H9 (cell line): ENCODE measurements at regions not wholly inside any gene's neighbourhood (a gene's known extent, or its start where the extent isn't known, plus 50 kb on each side); places are given as distances from the start of the nearest gene placed in this dataset.

Source experiments
- DNase-seq: peaks from one replicate; pipeline ENCODE4 v3.0.0-alpha.2; 2017
- H2AFZ ChIP-seq: one replicate; pipeline ENCODE4 v1.6.1; 2013; ENCODE audit warnings: mild to moderate bottlenecking, low read length, control low read depth, moderate library complexity
- H2AK5ac ChIP-seq: 2 replicates; pipeline ENCODE4 v1.6.1; 2013; ENCODE audit warnings: low read length, control low read depth, mixed read lengths; ENCODE audit not compliant: insufficient read length
- H2BK120ac ChIP-seq: one replicate; pipeline ENCODE4 v1.6.1; 2013; ENCODE audit warnings: low read depth, mild to moderate bottlenecking, low read length, control low read depth, inconsistent platforms; ENCODE audit not compliant: poor library complexity, severe bottlenecking
- H2BK12ac ChIP-seq: 2 replicates; pipeline ENCODE4 v1.6.1; 2013; ENCODE audit warnings: low read length, control low read depth, mixed read lengths, low read depth; ENCODE audit not compliant: insufficient read length
- H2BK15ac ChIP-seq: 2 replicates; pipeline ENCODE4 v1.6.1; 2013; ENCODE audit warnings: low read depth, low read length, control low read depth
- H2BK20ac ChIP-seq: one replicate; pipeline ENCODE4 v1.6.1; 2013; ENCODE audit warnings: low read depth, mild to moderate bottlenecking, low read length, control low read depth, inconsistent platforms; ENCODE audit not compliant: poor library complexity, severe bottlenecking
- H2BK5ac ChIP-seq: 2 replicates; pipeline ENCODE4 v1.6.1; 2013; ENCODE audit warnings: low read length, control low read depth, mixed read lengths; ENCODE audit not compliant: insufficient read length
- H3K14ac ChIP-seq: 2 replicates; pipeline ENCODE4 v1.6.1; 2013; ENCODE audit warnings: low read length, control low read depth; ENCODE audit not compliant: insufficient read depth
- H3K18ac ChIP-seq: 2 replicates; pipeline ENCODE4 v1.6.1; 2013; ENCODE audit warnings: low read depth, mild to moderate bottlenecking, mixed read lengths, low read length, control low read depth; ENCODE audit not compliant: insufficient read length
- H3K23ac ChIP-seq: 2 replicates; pipeline ENCODE4 v1.6.1; 2013; ENCODE audit warnings: low read length, control low read depth, mixed read lengths, low read depth; ENCODE audit not compliant: insufficient read length
- H3K23me2 ChIP-seq: 2 replicates; pipeline ENCODE4 v1.6.1; 2013; ENCODE audit warnings: low read depth, mild to moderate bottlenecking, mixed read lengths, low read length, control low read depth; ENCODE audit not compliant: insufficient read length, poor library complexity, severe bottlenecking
- H3K27ac ChIP-seq: 2 replicates; pipeline ENCODE4 v1.5.1; 2013; ENCODE audit warnings: low read length, control low read depth, mixed read lengths, low read depth; ENCODE audit not compliant: insufficient read length
- H3K27me3 ChIP-seq: 2 replicates; pipeline ENCODE4 v1.6.1; 2013; ENCODE audit warnings: low read length, control low read depth, inconsistent platforms; ENCODE audit not compliant: insufficient read depth
- H3K4ac ChIP-seq: 2 replicates; pipeline ENCODE4 v1.6.1; 2013; ENCODE audit warnings: low read depth, mild to moderate bottlenecking, control low read depth, inconsistent platforms, low read length, moderate library complexity
- H3K4me1 ChIP-seq: 2 replicates; pipeline ENCODE4 v1.6.1; 2013; ENCODE audit warnings: low read length, control low read depth, inconsistent platforms; ENCODE audit not compliant: insufficient read depth
- H3K4me2 ChIP-seq: 2 replicates; pipeline ENCODE4 v1.6.1; 2013; ENCODE audit warnings: low read length, control low read depth, mixed read lengths; ENCODE audit not compliant: insufficient read length, insufficient read depth
- H3K56ac ChIP-seq: 2 replicates; pipeline ENCODE4 v1.6.1; 2013; ENCODE audit warnings: low read depth, mild to moderate bottlenecking, mixed read lengths, low read length, control low read depth; ENCODE audit not compliant: insufficient read length
- H3K79me1 ChIP-seq: 2 replicates; pipeline ENCODE4 v1.6.1; 2013; ENCODE audit warnings: low read depth, mild to moderate bottlenecking, moderate library complexity, low read length, control low read depth, inconsistent platforms; ENCODE audit not compliant: insufficient read depth, poor library complexity, severe bottlenecking
- H3K79me2 ChIP-seq: 2 replicates; pipeline ENCODE4 v1.6.1; 2013; ENCODE audit warnings: low read length, control low read depth, inconsistent platforms; ENCODE audit not compliant: insufficient read depth
- H3K9ac ChIP-seq: 2 replicates; pipeline ENCODE4 v1.6.1; 2013; ENCODE audit warnings: low read length, control low read depth, mixed read lengths; ENCODE audit not compliant: insufficient read length; ENCODE audit errors: extremely low read depth
- H3K9me3 ChIP-seq: one replicate; pipeline ENCODE4 v1.6.1; 2013; ENCODE audit warnings: low read depth, low read length, inconsistent platforms; ENCODE audit not compliant: control insufficient read depth
- H3T11ph ChIP-seq: one replicate; pipeline ENCODE4 v1.6.1; 2013; ENCODE audit warnings: mild to moderate bottlenecking, low read length, control low read depth, inconsistent platforms
- H4K20me1 ChIP-seq: one replicate; pipeline ENCODE4 v1.6.1; 2013; ENCODE audit not compliant: control insufficient read depth, insufficient read length, insufficient read depth
- H4K5ac ChIP-seq: 2 replicates; pipeline ENCODE4 v1.6.1; 2013; ENCODE audit warnings: low read depth, mild to moderate bottlenecking, mixed read lengths, low read length, control low read depth; ENCODE audit not compliant: insufficient read length
- H4K8ac ChIP-seq: replicated peaks from 2 replicates; pipeline ENCODE4 v1.6.1; 2013; ENCODE audit warnings: low read length, control low read depth, mixed read lengths, low read depth; ENCODE audit not compliant: insufficient read length
- H4K91ac ChIP-seq: 2 replicates; pipeline ENCODE4 v1.6.1; 2013; ENCODE audit warnings: low read depth, mild to moderate bottlenecking, moderate library complexity, mixed read lengths, low read length, control low read depth; ENCODE audit not compliant: insufficient read length
- H3K27ac Mint-ChIP-seq, 3 experiments: 2 replicates in 2 of 3; 3 replicates in 1 of 3; pipeline ENCODE4 v1.8.0; 2020 to 2021; ENCODE audit warnings: mixed read lengths in 3 of 3, mild to moderate bottlenecking in 1 of 3, moderate library complexity in 1 of 3
- H3K27me3 Mint-ChIP-seq: 2 replicates; pipeline ENCODE4 v1.8.0; 2021; ENCODE audit warnings: low read depth, mild to moderate bottlenecking, moderate library complexity, mixed read lengths
- H3K36me3 Mint-ChIP-seq, 3 experiments: 2 replicates in 2 of 3; 3 replicates in 1 of 3; pipeline ENCODE4 v1.8.0; 2020 to 2021; ENCODE audit warnings: low read depth in 3 of 3, mixed read lengths in 3 of 3; ENCODE audit not compliant: insufficient read depth in 1 of 3
- H3K4me1 Mint-ChIP-seq, 2 experiments: 2 replicates each; pipeline ENCODE4 v1.8.0; 2020; ENCODE audit warnings: mixed read lengths in 2 of 2
- H3K4me3 Mint-ChIP-seq, 2 experiments: 2 replicates in 1 of 2; 3 replicates in 1 of 2; pipeline ENCODE4 v1.8.0; 2020 to 2021; ENCODE audit warnings: mild to moderate bottlenecking in 2 of 2, mixed read lengths in 2 of 2, moderate library complexity in 1 of 2
- H3K9me3 Mint-ChIP-seq, 2 experiments: 2 replicates in 1 of 2; 3 replicates in 1 of 2; pipeline ENCODE4 v1.8.0; 2020; ENCODE audit warnings: mild to moderate bottlenecking in 2 of 2, mixed read lengths in 2 of 2, moderate library complexity in 1 of 2
- CTCF ChIP-seq: fragments of 200-600 bp; sonication (generic); conservative IDR thresholded peaks from 3 replicates; pipeline ENCODE4 v1.8.0; 2021; ENCODE audit warnings: antibody characterized with exemption, mild to moderate bottlenecking
- WGBS: extraction: QIAGEN DNeasy Blood & Tissue Kit; methylation state at CpG from one replicate; pipeline ENCODE4 v1.1.7; 2013; ENCODE audit warnings: missing lambda C conversion rate, low lambda C conversion rate, mixed read lengths; ENCODE audit not compliant: insufficient read length; ENCODE audit errors: extremely low coverage; 5-methylcytosine and 5-hydroxymethylcytosine counted together

GRCh38 chr4:45063696-45064095 lies 337.3 kb upstream of the GNPDA2 start:
- no peak overlapping the region for H2AK5ac ChIP-seq
- peaks cover 4 to 8% of the 10 kb centered on the region in 2 experiments; a peak in 3 of 4 replicates for H3K4me1 Mint-ChIP-seq
- H3K36me3 Mint-ChIP-seq, result peaks cover under 1 to 5% (median 2%) of the 10 kb centered on the region in 3 experiments; a peak in 3 of 7 replicates
- H3K27me3 ChIP-seq, result no peaks in the 10 kb centered on the region
- no peak overlapping the region for H3K4ac ChIP-seq
- no peak overlapping the region for H4K91ac ChIP-seq
- TF ChIP-seq CTCF, result no peak
- no peak overlapping the region for H2BK15ac ChIP-seq
- no peak overlapping the region for H3K18ac ChIP-seq
- no peak overlapping the region for H2BK5ac ChIP-seq
- no peaks in the 10 kb centered on the region for H3K23me2 ChIP-seq
- no peak overlapping the region for H2AFZ ChIP-seq
- no peak overlapping the region for H2BK120ac ChIP-seq
- no peak overlapping the region for H4K8ac ChIP-seq
- no peak for DNase-seq
- H3K9ac ChIP-seq, result no peak overlapping the region
- no peaks in the 10 kb centered on the region for H3K27me3 Mint-ChIP-seq
- peaks cover 14 to 18% of the 10 kb centered on the region in 2 experiments; a peak in 4 of 5 replicates for H3K9me3 Mint-ChIP-seq
- H3K23ac ChIP-seq, result no peak overlapping the region
- no peak overlapping the region for H3K27ac ChIP-seq
- no peak overlapping the region for H4K5ac ChIP-seq
- H3T11ph ChIP-seq, result no peak overlapping the region
- no peak overlapping the region for H3K4me2 ChIP-seq
- WGBS, result no CpG with 5 or more reads among the region's 1 CpG
- H3K14ac ChIP-seq, result no peak overlapping the region
- no peak overlapping the region for H3K4me3 Mint-ChIP-seq
- H2BK12ac ChIP-seq, result no peak overlapping the region
- H3K4me1 ChIP-seq, result no peaks in the 10 kb centered on the region; the same call in 1 of the 2 replicates
- no peak overlapping the region for H3K56ac ChIP-seq
- H4K20me1 ChIP-seq, result no peaks in the 10 kb centered on the region
- H2BK20ac ChIP-seq, result no peak overlapping the region
- no peaks in the 10 kb centered on the region for H3K79me1 ChIP-seq
- no peaks in the 10 kb centered on the region for H3K79me2 ChIP-seq
- no peak overlapping the region for H3K27ac Mint-ChIP-seq
- no peaks in the 10 kb centered on the region for H3K9me3 ChIP-seq
